Sigmoid colon (tissue), 4 donors: ENCODE measurements at regions not wholly inside any gene's neighbourhood (a gene's known extent, or its start where the extent isn't known, plus 50 kb on each side); places are given as distances from the start of the nearest gene placed in this dataset.

Source experiments
- CTCF ChIP-seq, 4 experiments: fragments of 450-650 bp in 3 of 4; fragments of 200-600 bp in 1 of 4; IDR thresholded peaks; one replicate each; pipeline ENCODE4 v1.5.1; 2016 to 2019; ENCODE audit warnings: antibody characterized with exemption in 4 of 4, mild to moderate bottlenecking in 3 of 4, moderate library complexity in 2 of 4
- EP300 ChIP-seq, 4 donors: sonication (generic); formaldehyde crosslinking; IDR thresholded peaks; one replicate each; pipeline ENCODE4 v1.6.1; 2017; ENCODE audit warnings: antibody characterized with exemption in 4 of 4
- POLR2A ChIP-seq, 2 donors: fragments of 450-650 bp; IDR thresholded peaks; one replicate each; pipeline ENCODE4 v1.6.1; 2016; ENCODE audit warnings: antibody characterized with exemption in 2 of 2, mild to moderate bottlenecking in 2 of 2, moderate library complexity in 2 of 2
- POLR2AphosphoS5 ChIP-seq, 4 donors: sonication (generic); formaldehyde crosslinking; IDR thresholded peaks; one replicate each; pipeline ENCODE4 v1.6.1; 2017; ENCODE audit warnings: antibody characterized with exemption in 4 of 4

- TF ChIP-seq CTCF (IDR thresholded peaks at IDR 0.05) (no peak), POLR2AphosphoS5 (IDR thresholded peaks at IDR 0.05) (no peak), POLR2A (IDR thresholded peaks at IDR 0.05) (no peak), EP300 (IDR thresholded peaks at IDR 0.05) (no peak)
These were observed 1248.9 kb upstream of the EPHA6 start for GRCh38 chr3:95565502-95565901.
